Lower leg skin (tissue), 3 donors: ENCODE measurements at regions not wholly inside any gene's neighbourhood (a gene's known extent, or its start where the extent isn't known, plus 50 kb on each side); places are given as distances from the start of the nearest gene placed in this dataset.

ENCODE experiments used
- POLR2A ChIP-seq, 2 donors: fragments of 450-650 bp; IDR thresholded peaks; one replicate each; pipeline ENCODE4 v1.6.1; 2016 to 2017; ENCODE audit warnings: antibody characterized with exemption in 2 of 2, mild to moderate bottlenecking in 1 of 2, moderate library complexity in 1 of 2
- TF ChIP-seq, protein P1 (sequence below), 3 donors: fragments of 450-650 bp; IDR thresholded peaks; one replicate each; pipeline ENCODE4 v1.5.1; 2016; ENCODE audit warnings: antibody characterized with exemption in 3 of 3, mild to moderate bottlenecking in 3 of 3, moderate library complexity in 2 of 3

DNA sequence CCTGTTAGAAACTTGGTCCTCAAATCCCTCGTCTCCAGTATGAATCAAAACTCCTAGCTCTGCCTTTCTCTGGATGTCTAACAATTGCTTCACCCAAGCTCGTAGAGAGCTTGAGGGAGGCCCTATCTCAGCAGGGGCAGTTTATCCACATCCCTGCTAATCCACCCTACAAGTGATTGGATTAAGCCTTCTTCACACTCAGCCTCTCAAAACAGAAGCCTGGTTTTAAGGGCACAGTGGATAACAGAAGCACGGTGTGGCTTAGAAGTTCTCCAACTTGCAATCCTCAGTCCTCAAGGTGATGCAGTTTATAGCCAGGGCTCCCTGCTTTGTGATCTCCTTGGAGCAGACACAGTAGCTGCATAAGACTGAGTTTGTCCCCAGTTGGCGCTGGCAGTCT, 383.9 kb downstream of the KIF16B start:
- TF ChIP-seq, protein P1, sequence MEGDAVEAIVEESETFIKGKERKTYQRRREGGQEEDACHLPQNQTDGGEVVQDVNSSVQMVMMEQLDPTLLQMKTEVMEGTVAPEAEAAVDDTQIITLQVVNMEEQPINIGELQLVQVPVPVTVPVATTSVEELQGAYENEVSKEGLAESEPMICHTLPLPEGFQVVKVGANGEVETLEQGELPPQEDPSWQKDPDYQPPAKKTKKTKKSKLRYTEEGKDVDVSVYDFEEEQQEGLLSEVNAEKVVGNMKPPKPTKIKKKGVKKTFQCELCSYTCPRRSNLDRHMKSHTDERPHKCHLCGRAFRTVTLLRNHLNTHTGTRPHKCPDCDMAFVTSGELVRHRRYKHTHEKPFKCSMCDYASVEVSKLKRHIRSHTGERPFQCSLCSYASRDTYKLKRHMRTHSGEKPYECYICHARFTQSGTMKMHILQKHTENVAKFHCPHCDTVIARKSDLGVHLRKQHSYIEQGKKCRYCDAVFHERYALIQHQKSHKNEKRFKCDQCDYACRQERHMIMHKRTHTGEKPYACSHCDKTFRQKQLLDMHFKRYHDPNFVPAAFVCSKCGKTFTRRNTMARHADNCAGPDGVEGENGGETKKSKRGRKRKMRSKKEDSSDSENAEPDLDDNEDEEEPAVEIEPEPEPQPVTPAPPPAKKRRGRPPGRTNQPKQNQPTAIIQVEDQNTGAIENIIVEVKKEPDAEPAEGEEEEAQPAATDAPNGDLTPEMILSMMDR (IDR thresholded peaks at IDR 0.05) = no peak
- no peak for TF ChIP-seq POLR2A (IDR thresholded peaks at IDR 0.05)
